Stimulated activated naive B cell treated with anti-CD40 and anti-IgM and Interleukin-4, amounts not matched to agents 10 μg/mL and 1 μg/mL and 100 μg/mL, for 72 hours (primary cell): ENCODE measurements at regions not wholly inside any gene's neighbourhood (a gene's known extent, or its start where the extent isn't known, plus 50 kb on each side); places are given as distances from the start of the nearest gene placed in this dataset.
"Not testable (repeated sequence)": the region's sequence is repeated elsewhere in the genome, so short reads cannot be mapped to it uniquely, and the experiment has no call there.

Experiments
- ATAC-seq, 2 donors: fragments of 150-1000 bp; cut with Tn5 transposase; replicated peaks; 2 replicates each; pipeline ENCODE4 v1.10.0; 2021; ENCODE audit warnings: moderate library complexity in 1 of 2
- DNase-seq: peaks from one replicate; pipeline ENCODE4 v3.0.0; 2021
- H3K27ac Mint-ChIP-seq: one replicate; pipeline ENCODE4 v1.8.0; 2022; ENCODE audit warnings: mild to moderate bottlenecking, mixed read lengths
- H3K27me3 Mint-ChIP-seq, 2 donors: one replicate each; pipeline ENCODE4 v1.8.0; 2022; ENCODE audit warnings: mixed read lengths in 2 of 2
- H3K36me3 Mint-ChIP-seq, 2 donors: one replicate each; pipeline ENCODE4 v1.8.0; 2022; ENCODE audit warnings: mixed read lengths in 2 of 2, mild to moderate bottlenecking in 1 of 2
- H3K4me1 Mint-ChIP-seq, 2 donors: one replicate each; pipeline ENCODE4 v1.8.0; 2022; ENCODE audit warnings: mixed read lengths in 2 of 2, mild to moderate bottlenecking in 1 of 2
- H3K4me3 Mint-ChIP-seq, 2 donors: one replicate each; pipeline ENCODE4 v1.8.0; 2022; ENCODE audit warnings: mild to moderate bottlenecking in 2 of 2, mixed read lengths in 2 of 2, moderate library complexity in 1 of 2
- H3K9me3 Mint-ChIP-seq, 2 donors: one replicate each; pipeline ENCODE4 v1.8.0; 2022; ENCODE audit warnings: mixed read lengths in 2 of 2, mild to moderate bottlenecking in 1 of 2

GRCh38 chr12:42916143-42916542 lies 326.6 kb upstream of the PRICKLE1 start:
- Mint-ChIP-seq H3K9me3 (peaks cover 0 to 2% of the 10 kb centered on the region in 2 donors), H3K27me3 (no peaks in the 10 kb centered on the region), H3K36me3 (no peaks in the 10 kb centered on the region), H3K4me3 (no peak overlapping the region), H3K4me1 (no peaks in the 10 kb centered on the region), H3K27ac (no peak overlapping the region)
- no peak for ATAC-seq
- DNase-seq = no peak

- no peak overlapping the region for H3K4me3 Mint-ChIP-seq
- ATAC-seq = no peak
- no peaks in the 10 kb centered on the region for H3K4me1 Mint-ChIP-seq
Observed at GRCh38 chr12:42915426-42915825, 325.9 kb upstream of the PRICKLE1 start.

GRCh38 chr12:42912367-42912766 lies 322.8 kb upstream of the PRICKLE1 start:
- DNase-seq (no peak), ATAC-seq (no peak)
- Mint-ChIP-seq H3K9me3 (peaks cover 0 to 2% of the 10 kb centered on the region in 2 donors), H3K4me1 (no peaks in the 10 kb centered on the region), H3K27ac (no peak overlapping the region), H3K4me3 (no peak overlapping the region), H3K36me3 (no peaks in the 10 kb centered on the region), H3K27me3 (no peaks in the 10 kb centered on the region)

More at GRCh38 chr12:42915426-42915825, 325.9 kb upstream of the PRICKLE1 start:
- H3K36me3 Mint-ChIP-seq = no peaks in the 10 kb centered on the region
- H3K9me3 Mint-ChIP-seq = peaks cover 0 to 2% of the 10 kb centered on the region in 2 donors
- no peaks in the 10 kb centered on the region for H3K27me3 Mint-ChIP-seq
- no peak for DNase-seq
- no peak overlapping the region for H3K27ac Mint-ChIP-seq

GRCh38 chr12:42910656-42911055 lies 321.1 kb upstream of the PRICKLE1 start:
- Mint-ChIP-seq H3K36me3 (no peaks in the 10 kb centered on the region), H3K27me3 (no peaks in the 10 kb centered on the region), H3K9me3 (peaks cover 6% of the 10 kb centered on the region in 2 donors), H3K27ac (no peak overlapping the region), H3K4me1 (no peaks in the 10 kb centered on the region), H3K4me3 (no peak overlapping the region)
- ATAC-seq (no peak), DNase-seq (no peak)

- ATAC-seq (no peak), DNase-seq (no peak)
- Mint-ChIP-seq H3K4me1 (no peaks in the 10 kb centered on the region), H3K4me3 (no peak overlapping the region), H3K36me3 (no peaks in the 10 kb centered on the region), H3K27ac (no peak overlapping the region), H3K27me3 (no peaks in the 10 kb centered on the region), H3K9me3 (peaks cover 6% of the 10 kb centered on the region in 2 donors)
Observed at GRCh38 chr12:42908712-42909111, 319.2 kb upstream of the PRICKLE1 start.

- not testable (repeated sequence) for ATAC-seq, H3K4me3 Mint-ChIP-seq, H3K27ac Mint-ChIP-seq, DNase-seq, H3K4me1 Mint-ChIP-seq, H3K27me3 Mint-ChIP-seq, H3K36me3 Mint-ChIP-seq, H3K9me3 Mint-ChIP-seq
Observed at GRCh38 chr12:42906801-42907200, 317.3 kb upstream of the PRICKLE1 start.

GRCh38 chr12:42905419-42905705 lies 315.8 kb upstream of the PRICKLE1 start:
- Mint-ChIP-seq H3K27me3 (no peaks in the 10 kb centered on the region), H3K4me3 (no peak overlapping the region), H3K27ac (no peak overlapping the region), H3K9me3 (peaks cover 6% of the 10 kb centered on the region in 2 donors), H3K36me3 (no peaks in the 10 kb centered on the region), H3K4me1 (no peaks in the 10 kb centered on the region)
- no peak for ATAC-seq
- DNase-seq = no peak

GRCh38 chr12:42904683-42905418 lies 315.3 kb upstream of the PRICKLE1 start:
- Mint-ChIP-seq H3K36me3 (no peaks in the 10 kb centered on the region), H3K27me3 (no peaks in the 10 kb centered on the region), H3K9me3 (peaks cover 6% of the 10 kb centered on the region in 2 donors), H3K4me1 (no peaks in the 10 kb centered on the region), H3K27ac (no peak overlapping the region), H3K4me3 (no peak overlapping the region)
- ATAC-seq (no peak), DNase-seq (no peak)

GRCh38 chr12:42903736-42904135 lies 314.2 kb upstream of the PRICKLE1 start:
- Mint-ChIP-seq H3K9me3 (peaks cover 6% of the 10 kb centered on the region in 2 donors), H3K4me1 (no peaks in the 10 kb centered on the region), H3K36me3 (no peaks in the 10 kb centered on the region), H3K4me3 (no peak overlapping the region), H3K27me3 (no peaks in the 10 kb centered on the region), H3K27ac (no peak overlapping the region)
- ATAC-seq (no peak), DNase-seq (no peak)

- DNase-seq (no peak), ATAC-seq (no peak)
- Mint-ChIP-seq H3K4me1 (no peaks in the 10 kb centered on the region), H3K36me3 (no peaks in the 10 kb centered on the region), H3K9me3 (peaks cover 3 to 4% of the 10 kb centered on the region in 2 donors), H3K4me3 (no peak overlapping the region), H3K27ac (no peak overlapping the region), H3K27me3 (no peaks in the 10 kb centered on the region)
Observed at GRCh38 chr12:42902001-42902400, 312.5 kb upstream of the PRICKLE1 start.

- Mint-ChIP-seq H3K27ac (no peak overlapping the region), H3K36me3 (no peaks in the 10 kb centered on the region), H3K4me3 (no peak overlapping the region), H3K9me3 (peaks cover 1 to 7% of the 10 kb centered on the region in 2 donors), H3K27me3 (no peaks in the 10 kb centered on the region), H3K4me1 (no peaks in the 10 kb centered on the region)
- ATAC-seq (no peak), DNase-seq (no peak)
Observed at GRCh38 chr12:42893803-42894202, 304.3 kb upstream of the PRICKLE1 start.

GRCh38 chr12:42892702-42893551 lies 303.4 kb upstream of the PRICKLE1 start:
- no peaks in the 10 kb centered on the region for H3K4me1 Mint-ChIP-seq
- H3K36me3 Mint-ChIP-seq = no peaks in the 10 kb centered on the region
- no peaks in the 10 kb centered on the region for H3K27me3 Mint-ChIP-seq

GRCh38 chr12:42887657-42888056 lies 298.1 kb upstream of the PRICKLE1 start:
- Mint-ChIP-seq H3K4me1 (no peaks in the 10 kb centered on the region), H3K27me3 (no peaks in the 10 kb centered on the region), H3K36me3 (no peaks in the 10 kb centered on the region), H3K9me3 (peaks cover 2 to 7% of the 10 kb centered on the region in 2 donors), H3K4me3 (no peak overlapping the region), H3K27ac (no peak overlapping the region)
- DNase-seq = no peak
- ATAC-seq = no peak

More at GRCh38 chr12:42892702-42893551, 303.4 kb upstream of the PRICKLE1 start:
- H3K4me3 Mint-ChIP-seq = no peak overlapping the region
- DNase-seq (no peak), ATAC-seq (no peak)
- peaks cover 2 to 11% of the 10 kb centered on the region in 2 donors for H3K9me3 Mint-ChIP-seq
- no peak overlapping the region for H3K27ac Mint-ChIP-seq

- no peak overlapping the region for H3K4me3 Mint-ChIP-seq
- H3K27ac Mint-ChIP-seq = no peak overlapping the region
- no peaks in the 10 kb centered on the region for H3K27me3 Mint-ChIP-seq
- ATAC-seq (no peak), DNase-seq (no peak)
- peaks cover 5 to 10% of the 10 kb centered on the region in 2 donors for H3K9me3 Mint-ChIP-seq
- no peaks in the 10 kb centered on the region for H3K36me3 Mint-ChIP-seq
- H3K4me1 Mint-ChIP-seq = no peaks in the 10 kb centered on the region
Observed at GRCh38 chr12:42886160-42886559, 296.6 kb upstream of the PRICKLE1 start.

GRCh38 chr12:42885677-42886076 lies 296.1 kb upstream of the PRICKLE1 start:
- Mint-ChIP-seq H3K27me3 (no peaks in the 10 kb centered on the region), H3K36me3 (no peaks in the 10 kb centered on the region), H3K4me1 (no peaks in the 10 kb centered on the region), H3K27ac (no peak overlapping the region), H3K9me3 (peaks cover 6 to 12% of the 10 kb centered on the region in 2 donors), H3K4me3 (no peak overlapping the region)
- no peak for DNase-seq
- ATAC-seq = no peak
